ENCODE measurements at regions not wholly inside any gene's neighbourhood (a gene's known extent, or its start where the extent isn't known, plus 50 kb on each side); places are given as distances from the start of the nearest gene placed in this dataset.

GRCh38 chr11:10627816-10628215, 59.4 kb upstream of the LYVE1 start:
- Histone ChIP-seq H3K4me1 (peaks cover 0 to 34% (median 6%) of the 10 kb centered on the region in 9 donors), H3K27ac (no peak overlapping the region), H3K4me3 (no peak overlapping the region), H3K9me3 (no peaks in the 10 kb centered on the region), H3K36me3 (no peaks in the 10 kb centered on the region), H3K27me3 (no peaks in the 10 kb centered on the region)
- 93 to 98% methylated on average over 5 of the region's 5 CpGs for WGBS, 2 donors
- intact Hi-C loops (cut with DNase I): loop anchor here in 6 of 10 donors (5.0 to 10.0 kb wide), 3 partner anchors 63 to 109 kb away; partner anchors contain the start of gene LYVE1 (in 1 of the 6)
- no peak for DNase-seq
- no peak for ATAC-seq
- no peak for TF ChIP-seq CTCF (IDR thresholded peaks at IDR 0.05)

GRCh38 chr11:10627291-10627690, 58.8 kb upstream of the LYVE1 start:
- no peak for DNase-seq
- 91 to 96% methylated on average over 7 of the region's 7 CpGs for WGBS, 2 donors
- intact Hi-C loops (cut with DNase I): loop anchor here in 6 of 10 donors (5.0 to 10.0 kb wide), 3 partner anchors 62 to 110 kb away; partner anchors contain the start of gene LYVE1 (in 1 of the 6)
- Histone ChIP-seq H3K36me3 (no peaks in the 10 kb centered on the region), H3K4me3 (no peak overlapping the region), H3K27ac (no peak overlapping the region), H3K9me3 (no peaks in the 10 kb centered on the region), H3K27me3 (no peaks in the 10 kb centered on the region), H3K4me1 (peaks cover 0 to 35% (median 6%) of the 10 kb centered on the region in 9 donors)
- ATAC-seq: no peak
- TF ChIP-seq CTCF (IDR thresholded peaks at IDR 0.05): no peak

- peak in 1 of 2 donors; percentile 43 for DNase-seq
- H3K4me1 ChIP-seq: peaks cover 0 to 35% (median 6%) of the 10 kb centered on the region in 9 donors
- intact Hi-C loops (cut with DNase I): loop anchor here in 7 of 10 donors (2.0 to 10.0 kb wide), 4 partner anchors 61 to 111 kb away; partner anchors contain the start of gene LYVE1 (in 1 of the 7)
- peak overlapping the region in 3 of 10 donors; percentile 12 to 36 (median 21) for H3K27ac ChIP-seq
- H3K9me3 ChIP-seq: no peaks in the 10 kb centered on the region
- no peaks in the 10 kb centered on the region for H3K27me3 ChIP-seq
- peak in 2 of 8 donors; percentile 6 to 39 for ATAC-seq
- no peak for TF ChIP-seq CTCF (IDR thresholded peaks at IDR 0.05)
- 75 to 83% methylated on average over 13 of the region's 13 CpGs for WGBS, 2 donors
- H3K36me3 ChIP-seq: no peaks in the 10 kb centered on the region
- H3K4me3 ChIP-seq: no peak overlapping the region
Measured at GRCh38 chr11:10625982-10626311, 57.5 kb upstream of the LYVE1 start.

- DNase-seq (no peak), ATAC-seq (no peak)
- Histone ChIP-seq H3K9me3 (no peaks in the 10 kb centered on the region), H3K36me3 (no peaks in the 10 kb centered on the region), H3K27me3 (no peaks in the 10 kb centered on the region), H3K4me3 (no peak overlapping the region), H3K27ac (peak overlapping the region in 3 of 10 donors; percentile 12 to 84 (median 36)), H3K4me1 (peaks cover 0 to 35% (median 6%) of the 10 kb centered on the region in 9 donors)
- 91% methylated on average over 6 of the region's 6 CpGs for WGBS, 2 donors
- TF ChIP-seq CTCF (IDR thresholded peaks at IDR 0.05): no peak
- intact Hi-C loops (cut with DNase I): loop anchor here in 7 of 10 donors (2.0 to 10.0 kb wide), 4 partner anchors 61 to 112 kb away; partner anchors contain the start of gene LYVE1 (in 1 of the 7)
Measured at GRCh38 chr11:10625281-10625981, 57.0 kb upstream of the LYVE1 start.

Data from heart right ventricle (tissue), 16 donors.